PC-9 (cell line): ENCODE measurements at regions not wholly inside any gene's neighbourhood (a gene's known extent, or its start where the extent isn't known, plus 50 kb on each side); places are given as distances from the start of the nearest gene placed in this dataset.

Source experiments
- BruUV-seq: library from RNA; stranded (reverse); fragments of 400-500 nt; replicated peaks from 2 replicates; lab custom pipeline; 2021; lab: Mats Ljungman, UMichigan
- CTCF ChIA-PET: fragments of 300-600 bp; sonication (Branson Sonifier 250); formaldehyde crosslinking; loops from one replicate; lab custom pipeline; 2022; ENCODE audit warnings: antibody characterized with exemption; lab: Charles Lee
- POLR2A ChIA-PET: fragments of 300-600 bp; sonication (Branson Sonifier 250); formaldehyde crosslinking; loops from one replicate; lab custom pipeline; 2022; ENCODE audit warnings: antibody characterized with exemption; ENCODE audit not compliant: unreplicated experiment; lab: Charles Lee
- DNase-seq, 2 experiments: peaks; one replicate each; pipeline versions ENCODE4 v3.0.0 to v3.0.0-alpha.2; 2015 to 2022; ENCODE audit warnings: mixed read lengths in 1 of 2
- H2AFZ ChIP-seq: fragments of 200-600 bp; sonication (generic); 2 replicates; pipeline ENCODE4 v1.8.1; 2017; ENCODE audit warnings: antibody characterized with exemption
- H3F3A ChIP-seq: fragments of 200-600 bp; sonication (generic); 2 replicates; pipeline ENCODE4 v1.8.1; 2017; ENCODE audit warnings: antibody characterized with exemption, mild to moderate bottlenecking, low read depth; ENCODE audit not compliant: insufficient read depth
- H3K27ac ChIP-seq: fragments of 200-600 bp; sonication (generic); 2 replicates; pipeline ENCODE4 v1.6.1; 2016; ENCODE audit warnings: mixed run types
- H3K27me3 ChIP-seq: fragments of 200-600 bp; sonication (generic); 2 replicates; pipeline ENCODE4 v1.6.1; 2016; ENCODE audit warnings: low read depth, mixed run types; ENCODE audit not compliant: insufficient read depth
- H3K36me3 ChIP-seq: fragments of 200-600 bp; sonication (generic); 2 replicates; pipeline ENCODE4 v1.6.1; 2016; ENCODE audit warnings: low read depth, mixed run types
- H3K4me1 ChIP-seq: fragments of 200-600 bp; sonication (generic); replicated peaks from 2 replicates; pipeline ENCODE4 v1.6.1; 2016; ENCODE audit warnings: mixed run types; ENCODE audit not compliant: insufficient read depth
- H3K4me2 ChIP-seq: fragments of 200-600 bp; sonication (generic); 2 replicates; pipeline ENCODE4 v1.6.1; 2017; ENCODE audit warnings: mixed run types
- H3K4me3 ChIP-seq: fragments of 200-600 bp; sonication (generic); 2 replicates; pipeline ENCODE4 v1.6.1; 2016; ENCODE audit warnings: mixed run types
- H3K79me2 ChIP-seq: fragments of 200-600 bp; sonication (generic); 2 replicates; pipeline ENCODE4 v1.6.1; 2017; ENCODE audit warnings: low read depth, mixed run types
- H3K9me2 ChIP-seq: fragments of 200-600 bp; sonication (generic); 2 replicates; pipeline ENCODE4 v1.8.1; 2017; ENCODE audit warnings: mild to moderate bottlenecking; ENCODE audit not compliant: insufficient read depth
- H3K9me3 ChIP-seq: fragments of 200-600 bp; sonication (generic); 2 replicates; pipeline ENCODE4 v1.8.1; 2016; ENCODE audit warnings: low read depth; ENCODE audit not compliant: insufficient read depth
- H4K20me1 ChIP-seq: fragments of 200-600 bp; sonication (generic); 2 replicates; pipeline ENCODE4 v1.8.1; 2017; ENCODE audit not compliant: insufficient read depth
- CTCF ChIP-seq: fragments of 200-600 bp; sonication (generic); conservative IDR thresholded peaks from 2 replicates; pipeline ENCODE4 v1.6.1; 2017; ENCODE audit warnings: mixed run types, antibody characterized with exemption, mild to moderate bottlenecking, moderate library complexity
- EZH2 ChIP-seq: fragments of 200-600 bp; sonication (generic); IDR thresholded peaks from 2 replicates; pipeline ENCODE4 v1.8.0; 2017; ENCODE audit warnings: antibody characterized with exemption, low read depth
- intact Hi-C: fragments of 100-400 bp; cut with micrococcal nuclease; formaldehyde crosslinking; loops from one replicate; pipeline ENCODE4 v1.10.0; 2022; ENCODE audit not compliant: unreplicated experiment

GRCh38 chr5:167063788-167064187 lies 1227.7 kb upstream of the WWC1 start:
- Histone ChIP-seq H3K79me2 (no peaks in the 10 kb centered on the region), H3K4me1 (no peaks in the 10 kb centered on the region), H2AFZ (no peak overlapping the region), H3K27me3 (peaks cover 5% of the 10 kb centered on the region; the same call in 1 of the 2 replicates), H3K36me3 (no peaks in the 10 kb centered on the region), H3K4me3 (no peak overlapping the region), H3K4me2 (no peak overlapping the region), H3K27ac (no peak overlapping the region), H4K20me1 (no peaks in the 10 kb centered on the region), H3K9me3 (no peaks in the 10 kb centered on the region), H3F3A (no peaks in the 10 kb centered on the region), H3K9me2 (no peaks in the 10 kb centered on the region)
- no peak for DNase-seq
- intact Hi-C loops: no loop called here
- ChIA-PET POLR2A (no interaction called here), CTCF (no interaction called here)
- BruUV-seq: no TSS peak
- TF ChIP-seq CTCF: no peak
- no peak for TF ChIP-seq EZH2

GRCh38 chr5:167064198-167064776 lies 1227.2 kb upstream of the WWC1 start:
- Histone ChIP-seq H2AFZ (no peak overlapping the region), H3F3A (no peaks in the 10 kb centered on the region), H3K9me3 (no peaks in the 10 kb centered on the region), H3K79me2 (no peaks in the 10 kb centered on the region), H3K27ac (no peak overlapping the region), H3K9me2 (no peaks in the 10 kb centered on the region), H3K27me3 (peaks cover 5% of the 10 kb centered on the region; the same call in 1 of the 2 replicates), H3K36me3 (no peaks in the 10 kb centered on the region), H3K4me2 (no peak overlapping the region), H3K4me3 (no peak overlapping the region), H4K20me1 (no peaks in the 10 kb centered on the region), H3K4me1 (no peaks in the 10 kb centered on the region)
- no peak for DNase-seq
- POLR2A ChIA-PET: no interaction called here
- BruUV-seq: no TSS peak
- TF ChIP-seq CTCF (no peak), EZH2 (no peak)
- intact Hi-C loops: no loop called here
- CTCF ChIA-PET: no interaction called here

- Histone ChIP-seq H3K4me2 (no peak overlapping the region), H2AFZ (no peak overlapping the region), H3K9me3 (no peaks in the 10 kb centered on the region), H3K27ac (no peak overlapping the region), H4K20me1 (no peaks in the 10 kb centered on the region), H3K4me1 (no peaks in the 10 kb centered on the region), H3K9me2 (no peaks in the 10 kb centered on the region), H3F3A (no peaks in the 10 kb centered on the region), H3K36me3 (no peaks in the 10 kb centered on the region), H3K27me3 (peaks cover 5% of the 10 kb centered on the region; the same call in 1 of the 2 replicates), H3K79me2 (no peaks in the 10 kb centered on the region), H3K4me3 (no peak overlapping the region)
- no peak for TF ChIP-seq EZH2
- no peak for TF ChIP-seq CTCF
- CTCF ChIA-PET: no interaction called here
- POLR2A ChIA-PET: no interaction called here
- intact Hi-C loops: no loop called here
- DNase-seq: no peak
- no TSS peak for BruUV-seq
Measured at GRCh38 chr5:167065794-167066193, 1225.7 kb upstream of the WWC1 start.
